HepG2 (cell line): ENCODE measurements at regions not wholly inside any gene's neighbourhood (a gene's known extent, or its start where the extent isn't known, plus 50 kb on each side); places are given as distances from the start of the nearest gene placed in this dataset.

Experiments
- ATAC-seq: fragments of 200-7000 bp; cut with Tn5 transposase; 3 replicates; pipeline ENCODE4 v1.9.1; 2020; ENCODE audit warnings: mild to moderate bottlenecking, moderate library complexity
- BruUV-seq: library from RNA; stranded (reverse); fragments of 400-500 nt; replicated peaks from 2 replicates; lab custom pipeline; 2021; lab: Mats Ljungman, UMichigan
- CTCF ChIA-PET: fragments of 300-600 bp; formaldehyde crosslinking; extraction: SDS; loops from one replicate; lab custom pipeline; 2021; ENCODE audit warnings: low total read pairs, inconsistent platforms, low intra/inter-chr PET ratio; lab: Yijun Ruan, JAX
- POLR2A ChIA-PET: fragments of 350-600 bp; sonication (Branson Sonifier 250); formaldehyde crosslinking; loops from one replicate; lab custom pipeline; 2020; ENCODE audit warnings: antibody characterized with exemption, inconsistent platforms; lab: Yijun Ruan, JAX
- DNase-seq: peaks from one replicate; pipeline ENCODE4 v3.0.0-alpha.2; 2015; ENCODE audit warnings: low spot score
- FAIRE-seq: peaks from 3 replicates; lab custom pipeline; 2011; peaks lifted over from hg19 to GRCh38; lab: Jason Lieb, UNC
- H2AFZ ChIP-seq: one replicate; pipeline ENCODE4 v1.6.1; 2011; ENCODE audit warnings: low read length, inconsistent platforms
- H3K27ac ChIP-seq: fragments of 300-600 bp; 3 replicates; pipeline ENCODE4 v1.8.0; 2011; ENCODE audit warnings: mixed run types, mild to moderate bottlenecking, mixed read lengths, low read length, inconsistent platforms; ENCODE audit not compliant: insufficient read depth; ENCODE audit errors: extremely low read length
- H3K27me3 ChIP-seq, 2 experiments: fragments of 200-600 bp in 1 of 2; 2 replicates in 1 of 2; 3 replicates in 1 of 2; pipeline versions ENCODE4 v1.6.0 to v1.8.0; 2011; ENCODE audit warnings: low read length in 2 of 2, mild to moderate bottlenecking in 2 of 2, moderate library complexity in 2 of 2, inconsistent platforms in 1 of 2; ENCODE audit not compliant: insufficient read depth in 2 of 2, control insufficient read depth in 1 of 2
- H3K36me3 ChIP-seq, 2 experiments: fragments of 200-600 bp in 1 of 2; replicated peaks in 1 of 2; 2 replicates in 1 of 2; 3 replicates in 1 of 2; pipeline versions ENCODE4 v1.5.1 to v1.8.0; 2011; ENCODE audit warnings: low read length in 2 of 2, inconsistent platforms in 1 of 2; ENCODE audit not compliant: insufficient read depth in 2 of 2, control insufficient read depth in 1 of 2
- H3K4me1 ChIP-seq: 2 replicates; pipeline ENCODE4 v1.5.1; 2012; ENCODE audit warnings: low read length, inconsistent platforms; ENCODE audit not compliant: insufficient read depth
- H3K4me2 ChIP-seq: 2 replicates; pipeline ENCODE4 v1.6.0; 2011; ENCODE audit warnings: low read depth, low read length, inconsistent platforms
- H3K4me3 ChIP-seq, 3 experiments: fragments of 200-600 bp in 1 of 3; sonication (generic), shearing (Covaris generic) in 1 of 3; replicated peaks in 1 of 3; 2 replicates each; pipeline ENCODE4 v1.5.1; 2011 to 2016; ENCODE audit warnings: low read length in 3 of 3, inconsistent platforms in 2 of 3, low read depth in 2 of 3, mild to moderate bottlenecking in 2 of 3, control low read depth in 1 of 3, mixed read lengths in 1 of 3; ENCODE audit not compliant: insufficient read depth in 1 of 3
- H3K79me2 ChIP-seq: one replicate; pipeline ENCODE4 v1.6.1; 2011; ENCODE audit warnings: low read length, inconsistent platforms; ENCODE audit not compliant: insufficient read depth
- H3K9ac ChIP-seq: 2 replicates; pipeline ENCODE4 v1.6.0; 2011; ENCODE audit warnings: mild to moderate bottlenecking, low read depth, low read length, inconsistent platforms; ENCODE audit not compliant: insufficient read depth
- H3K9me3 ChIP-seq: 2 replicates; pipeline ENCODE4 v1.5.1; 2012; ENCODE audit warnings: mild to moderate bottlenecking, low read length
- H4K20me1 ChIP-seq: 2 replicates; pipeline ENCODE4 v1.6.0; 2011; ENCODE audit warnings: inconsistent platforms, mild to moderate bottlenecking, low read length, moderate library complexity; ENCODE audit not compliant: insufficient read depth
- DNMT1 ChIP-seq: sonication (generic); formaldehyde crosslinking; IDR thresholded peaks from 2 replicates; pipeline ENCODE4 v1.5.1; 2020; ENCODE audit warnings: mild to moderate bottlenecking, missing genetic modification reagents
- GABPB1 ChIP-seq: IDR thresholded peaks from 2 replicates; pipeline ENCODE4 v1.6.1; 2016; ENCODE audit warnings: mild to moderate bottlenecking, missing genetic modification reagents, moderate library complexity, missing compliant biosample characterization
- HNRNPUL1 ChIP-seq: fragments of 200-400 bp; formaldehyde crosslinking; IDR thresholded peaks from 2 replicates; pipeline ENCODE4 v1.6.1; 2017; ENCODE audit warnings: low read depth, mild to moderate bottlenecking, low read length, moderate library complexity
- MTF1 ChIP-seq: sonication (generic); formaldehyde crosslinking; IDR thresholded peaks from 2 replicates; pipeline ENCODE4 v1.5.0; 2020; ENCODE audit warnings: missing genetic modification reagents
- PHF21A ChIP-seq: sonication (generic); formaldehyde crosslinking; IDR thresholded peaks from 2 replicates; pipeline ENCODE4 v1.5.0; 2020; ENCODE audit warnings: mild to moderate bottlenecking, missing genetic modification reagents
- POLR2A ChIP-seq, 2 experiments: IDR thresholded peaks; 2 replicates each; pipeline ENCODE4 v1.6.1; 2011; ENCODE audit warnings: low read depth in 2 of 2, low read length in 2 of 2, mild to moderate bottlenecking in 1 of 2, moderate library complexity in 1 of 2; ENCODE audit not compliant: insufficient read depth in 1 of 2
- RFX5 ChIP-seq: IDR thresholded peaks from 2 replicates; pipeline ENCODE4 v1.6.1; 2011; ENCODE audit warnings: low read depth, low read length, improper control_type of control experiment
- TOE1 ChIP-seq: sonication (generic); formaldehyde crosslinking; IDR thresholded peaks from 2 replicates; pipeline ENCODE4 v1.4.0; 2020; ENCODE audit warnings: mild to moderate bottlenecking, missing genetic modification reagents
- ZNF451 ChIP-seq: sonication (generic); formaldehyde crosslinking; IDR thresholded peaks from 2 replicates; pipeline ENCODE4 v1.5.0; 2020; ENCODE audit warnings: mild to moderate bottlenecking, missing genetic modification reagents
- ZNF460 ChIP-seq: sonication (generic); formaldehyde crosslinking; IDR thresholded peaks from 2 replicates; pipeline ENCODE4 v1.5.1; 2020; ENCODE audit warnings: missing genetic modification reagents, mild to moderate bottlenecking, borderline replicate concordance
- ZNF790 ChIP-seq: sonication (generic); formaldehyde crosslinking; IDR thresholded peaks from 2 replicates; pipeline ENCODE4 v1.8.0; 2022; ENCODE audit warnings: missing genetic modification reagents, mild to moderate bottlenecking, borderline replicate concordance
- WGBS: methylation state at CpG from one replicate; pipeline ENCODE4 v1.1.6; 2017; ENCODE audit warnings: low lambda C conversion rate; 5-methylcytosine and 5-hydroxymethylcytosine counted together
- in situ Hi-C: cut with HindIII; loops from 2 replicates; pipeline ENCODE4 v1.10.0; 2017; ENCODE audit warnings: low pct_unique_long_range_greater_than_20kb; ENCODE audit not compliant: extremely low pct_ligation_motif_present
- intact Hi-C: fragments of 100-400 bp; cut with micrococcal nuclease; formaldehyde crosslinking; loops from one replicate; pipeline ENCODE4 v1.10.0; 2022; ENCODE audit not compliant: unreplicated experiment
- TF ChIP-seq, protein P1 (sequence below): sonication (generic); formaldehyde crosslinking; IDR thresholded peaks from 2 replicates; pipeline ENCODE4 v1.9.0; 2021; ENCODE audit warnings: missing genetic modification reagents, mild to moderate bottlenecking, borderline replicate concordance
- TF ChIP-seq, protein P2 (sequence below): sonication (generic); formaldehyde crosslinking; IDR thresholded peaks from 2 replicates; pipeline ENCODE4 v1.4.0; 2020; ENCODE audit warnings: missing genetic modification reagents
- TF ChIP-seq, protein P3 (sequence below): sonication (generic); formaldehyde crosslinking; IDR thresholded peaks from 2 replicates; pipeline ENCODE4 v1.4.0; 2020; ENCODE audit warnings: missing genetic modification reagents
- TF ChIP-seq, protein P4 (sequence below): sonication (generic); formaldehyde crosslinking; IDR thresholded peaks from 2 replicates; pipeline ENCODE4 v1.4.0; 2020; ENCODE audit warnings: missing genetic modification reagents, borderline replicate concordance
- TF ChIP-seq, protein P5 (sequence below): sonication (generic); formaldehyde crosslinking; IDR thresholded peaks from 2 replicates; pipeline ENCODE4 v1.4.0; 2020; ENCODE audit warnings: mild to moderate bottlenecking, missing genetic modification reagents

DNA sequence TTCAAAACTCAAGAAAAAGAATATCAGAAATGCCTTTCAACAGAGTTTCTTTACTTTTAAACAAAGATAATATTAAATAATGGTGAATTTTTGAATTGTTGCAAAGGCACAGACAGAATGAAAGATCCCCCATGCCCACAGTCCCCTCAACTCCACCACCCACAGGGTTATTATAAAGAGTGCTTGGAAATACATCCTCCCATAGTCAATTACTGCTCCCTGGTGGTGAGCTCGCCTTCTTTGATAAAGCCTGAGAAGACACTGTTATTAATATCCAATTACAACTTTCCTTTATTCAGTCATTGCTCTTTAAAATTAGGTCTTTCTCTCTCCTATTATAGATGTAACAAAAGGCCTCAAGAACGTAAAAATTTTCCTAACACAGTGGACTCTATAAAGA, 490.2 kb upstream of the RORB start (continued):
- no peak for TF ChIP-seq HNRNPUL1
- TF ChIP-seq, all 625 proteins: peak for 2

DNA sequence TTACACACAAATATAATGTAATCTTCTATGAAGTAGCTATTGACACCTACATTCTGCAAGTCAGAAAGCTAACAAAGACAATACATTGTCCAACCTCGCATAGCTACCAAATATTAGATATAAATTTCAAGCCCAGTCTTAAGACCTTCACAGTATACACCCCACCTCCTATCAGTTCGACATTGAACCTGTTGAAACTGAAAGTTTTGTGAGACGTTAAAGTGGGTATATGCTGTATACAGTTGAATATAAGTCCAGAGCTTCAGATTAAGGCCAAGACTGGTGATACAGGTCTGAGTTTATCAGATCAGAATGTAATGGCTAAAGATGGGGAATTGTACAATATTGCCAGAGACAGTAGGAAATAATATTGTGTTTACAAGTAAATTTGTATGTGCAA, 489.3 kb upstream of the RORB start:
- no peaks in the 10 kb centered on the region for H3K79me2 ChIP-seq
- no peak overlapping the region for H3K9ac ChIP-seq
- no peaks in the 10 kb centered on the region for H3K27me3 ChIP-seq
- ATAC-seq (no peak), DNase-seq (no peak), FAIRE-seq (no peak)
- 43% methylated on average over 3 of the region's 3 CpGs for WGBS
- H3K9me3 ChIP-seq: no peaks in the 10 kb centered on the region
- CTCF ChIA-PET: no interaction called here
- no peaks in the 10 kb centered on the region for H4K20me1 ChIP-seq
- no peak overlapping the region for H3K4me3 ChIP-seq
- intact Hi-C loops: no loop called here
- no peak overlapping the region for H2AFZ ChIP-seq
- POLR2A ChIA-PET: no interaction called here
- no TSS peak for BruUV-seq
- in situ Hi-C loops: no loop called here
- H3K4me1 ChIP-seq: no peaks in the 10 kb centered on the region
- no peaks in the 10 kb centered on the region for H3K36me3 ChIP-seq
- H3K4me2 ChIP-seq: no peak overlapping the region
- no peak overlapping the region for H3K27ac ChIP-seq
- TF ChIP-seq MTF1 (CRISPR knock-in tag): no peak
- TF ChIP-seq, protein P1, sequence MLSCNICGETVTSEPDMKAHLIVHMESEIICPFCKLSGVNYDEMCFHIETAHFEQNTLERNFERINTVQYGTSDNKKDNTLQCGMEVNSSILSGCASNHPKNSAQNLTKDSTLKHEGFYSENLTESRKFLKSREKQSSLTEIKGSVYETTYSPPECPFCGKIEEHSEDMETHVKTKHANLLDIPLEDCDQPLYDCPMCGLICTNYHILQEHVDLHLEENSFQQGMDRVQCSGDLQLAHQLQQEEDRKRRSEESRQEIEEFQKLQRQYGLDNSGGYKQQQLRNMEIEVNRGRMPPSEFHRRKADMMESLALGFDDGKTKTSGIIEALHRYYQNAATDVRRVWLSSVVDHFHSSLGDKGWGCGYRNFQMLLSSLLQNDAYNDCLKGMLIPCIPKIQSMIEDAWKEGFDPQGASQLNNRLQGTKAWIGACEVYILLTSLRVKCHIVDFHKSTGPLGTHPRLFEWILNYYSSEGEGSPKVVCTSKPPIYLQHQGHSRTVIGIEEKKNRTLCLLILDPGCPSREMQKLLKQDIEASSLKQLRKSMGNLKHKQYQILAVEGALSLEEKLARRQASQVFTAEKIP: no peak
- TF ChIP-seq, protein P2, sequence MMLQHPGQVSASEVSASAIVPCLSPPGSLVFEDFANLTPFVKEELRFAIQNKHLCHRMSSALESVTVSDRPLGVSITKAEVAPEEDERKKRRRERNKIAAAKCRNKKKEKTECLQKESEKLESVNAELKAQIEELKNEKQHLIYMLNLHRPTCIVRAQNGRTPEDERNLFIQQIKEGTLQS (CRISPR knock-in tag): no peak
- no peak for TF ChIP-seq GABPB1
- no peak for TF ChIP-seq ZNF790 (CRISPR knock-in tag)
- no peak for TF ChIP-seq PHF21A (CRISPR knock-in tag)
- TF ChIP-seq RFX5: no peak
- TF ChIP-seq TOE1 (CRISPR knock-in tag): no peak
- TF ChIP-seq POLR2A (IDR thresholded peaks at IDR 0.05; ENCODE audit: insufficient read depth in 1 of 2, low read depth in 2 of 2, low read length in 2 of 2): no peak
- TF ChIP-seq, protein P3, sequence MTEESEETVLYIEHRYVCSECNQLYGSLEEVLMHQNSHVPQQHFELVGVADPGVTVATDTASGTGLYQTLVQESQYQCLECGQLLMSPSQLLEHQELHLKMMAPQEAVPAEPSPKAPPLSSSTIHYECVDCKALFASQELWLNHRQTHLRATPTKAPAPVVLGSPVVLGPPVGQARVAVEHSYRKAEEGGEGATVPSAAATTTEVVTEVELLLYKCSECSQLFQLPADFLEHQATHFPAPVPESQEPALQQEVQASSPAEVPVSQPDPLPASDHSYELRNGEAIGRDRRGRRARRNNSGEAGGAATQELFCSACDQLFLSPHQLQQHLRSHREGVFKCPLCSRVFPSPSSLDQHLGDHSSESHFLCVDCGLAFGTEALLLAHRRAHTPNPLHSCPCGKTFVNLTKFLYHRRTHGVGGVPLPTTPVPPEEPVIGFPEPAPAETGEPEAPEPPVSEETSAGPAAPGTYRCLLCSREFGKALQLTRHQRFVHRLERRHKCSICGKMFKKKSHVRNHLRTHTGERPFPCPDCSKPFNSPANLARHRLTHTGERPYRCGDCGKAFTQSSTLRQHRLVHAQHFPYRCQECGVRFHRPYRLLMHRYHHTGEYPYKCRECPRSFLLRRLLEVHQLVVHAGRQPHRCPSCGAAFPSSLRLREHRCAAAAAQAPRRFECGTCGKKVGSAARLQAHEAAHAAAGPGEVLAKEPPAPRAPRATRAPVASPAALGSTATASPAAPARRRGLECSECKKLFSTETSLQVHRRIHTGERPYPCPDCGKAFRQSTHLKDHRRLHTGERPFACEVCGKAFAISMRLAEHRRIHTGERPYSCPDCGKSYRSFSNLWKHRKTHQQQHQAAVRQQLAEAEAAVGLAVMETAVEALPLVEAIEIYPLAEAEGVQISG (CRISPR knock-in tag): no peak
- no peak for TF ChIP-seq ZNF451
- no peak for TF ChIP-seq DNMT1 (CRISPR knock-in tag)
- TF ChIP-seq, protein P4, sequence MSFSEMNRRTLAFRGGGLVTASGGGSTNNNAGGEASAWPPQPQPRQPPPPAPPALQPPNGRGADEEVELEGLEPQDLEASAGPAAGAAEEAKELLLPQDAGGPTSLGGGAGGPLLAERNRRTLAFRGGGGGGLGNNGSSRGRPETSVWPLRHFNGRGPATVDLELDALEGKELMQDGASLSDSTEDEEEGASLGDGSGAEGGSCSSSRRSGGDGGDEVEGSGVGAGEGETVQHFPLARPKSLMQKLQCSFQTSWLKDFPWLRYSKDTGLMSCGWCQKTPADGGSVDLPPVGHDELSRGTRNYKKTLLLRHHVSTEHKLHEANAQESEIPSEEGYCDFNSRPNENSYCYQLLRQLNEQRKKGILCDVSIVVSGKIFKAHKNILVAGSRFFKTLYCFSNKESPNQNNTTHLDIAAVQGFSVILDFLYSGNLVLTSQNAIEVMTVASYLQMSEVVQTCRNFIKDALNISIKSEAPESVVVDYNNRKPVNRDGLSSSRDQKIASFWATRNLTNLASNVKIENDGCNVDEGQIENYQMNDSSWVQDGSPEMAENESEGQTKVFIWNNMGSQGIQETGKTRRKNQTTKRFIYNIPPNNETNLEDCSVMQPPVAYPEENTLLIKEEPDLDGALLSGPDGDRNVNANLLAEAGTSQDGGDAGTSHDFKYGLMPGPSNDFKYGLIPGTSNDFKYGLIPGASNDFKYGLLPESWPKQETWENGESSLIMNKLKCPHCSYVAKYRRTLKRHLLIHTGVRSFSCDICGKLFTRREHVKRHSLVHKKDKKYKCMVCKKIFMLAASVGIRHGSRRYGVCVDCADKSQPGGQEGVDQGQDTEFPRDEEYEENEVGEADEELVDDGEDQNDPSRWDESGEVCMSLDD (CRISPR knock-in tag): no peak
- TF ChIP-seq ZNF460: no peak
- TF ChIP-seq, protein P5, sequence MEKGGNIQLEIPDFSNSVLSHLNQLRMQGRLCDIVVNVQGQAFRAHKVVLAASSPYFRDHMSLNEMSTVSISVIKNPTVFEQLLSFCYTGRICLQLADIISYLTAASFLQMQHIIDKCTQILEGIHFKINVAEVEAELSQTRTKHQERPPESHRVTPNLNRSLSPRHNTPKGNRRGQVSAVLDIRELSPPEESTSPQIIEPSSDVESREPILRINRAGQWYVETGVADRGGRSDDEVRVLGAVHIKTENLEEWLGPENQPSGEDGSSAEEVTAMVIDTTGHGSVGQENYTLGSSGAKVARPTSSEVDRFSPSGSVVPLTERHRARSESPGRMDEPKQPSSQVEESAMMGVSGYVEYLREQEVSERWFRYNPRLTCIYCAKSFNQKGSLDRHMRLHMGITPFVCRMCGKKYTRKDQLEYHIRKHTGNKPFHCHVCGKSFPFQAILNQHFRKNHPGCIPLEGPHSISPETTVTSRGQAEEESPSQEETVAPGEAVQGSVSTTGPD: no peak
